Subcutaneous abdominal adipose tissue (tissue), 5 donors: ENCODE measurements at regions not wholly inside any gene's neighbourhood (a gene's known extent, or its start where the extent isn't known, plus 50 kb on each side); places are given as distances from the start of the nearest gene placed in this dataset.

ENCODE experiments used
- H3K27ac ChIP-seq: one replicate; pipeline ENCODE4 v1.7.0; 2013; ENCODE audit warnings: low read depth, mild to moderate bottlenecking, inconsistent platforms, low read length, moderate library complexity
- H3K27me3 ChIP-seq, 5 donors: one replicate each; pipeline ENCODE4 v1.7.0; 2013; ENCODE audit warnings: low read length in 5 of 5, inconsistent platforms in 1 of 5; ENCODE audit not compliant: control insufficient read depth in 5 of 5, insufficient read depth in 4 of 5
- H3K36me3 ChIP-seq, 5 donors: one replicate each; pipeline ENCODE4 v1.7.0; 2013; ENCODE audit warnings: low read length in 5 of 5; ENCODE audit not compliant: control insufficient read depth in 5 of 5, insufficient read depth in 5 of 5
- H3K4me1 ChIP-seq, 5 donors: one replicate each; pipeline ENCODE4 v1.7.0; 2013; ENCODE audit warnings: low read length in 5 of 5, mild to moderate bottlenecking in 3 of 5, moderate library complexity in 1 of 5; ENCODE audit not compliant: control insufficient read depth in 5 of 5, insufficient read depth in 5 of 5
- H3K4me3 ChIP-seq, 5 donors: one replicate each; pipeline ENCODE4 v1.7.0; 2013; ENCODE audit warnings: low read length in 5 of 5, low read depth in 1 of 5
- H3K9ac ChIP-seq, 5 donors: one replicate each; pipeline ENCODE4 v1.7.0; 2013; ENCODE audit warnings: low read length in 5 of 5, mild to moderate bottlenecking in 4 of 5, moderate library complexity in 3 of 5
- H3K9me3 ChIP-seq, 5 donors: one replicate each; pipeline ENCODE4 v1.7.0; 2013; ENCODE audit warnings: low read length in 5 of 5; ENCODE audit not compliant: control insufficient read depth in 5 of 5
- donor health status: healthy.
- donor health status: healthy.
- donor health status: healthy.
- donor health status: healthy.
- donor health status: healthy.

DNA sequence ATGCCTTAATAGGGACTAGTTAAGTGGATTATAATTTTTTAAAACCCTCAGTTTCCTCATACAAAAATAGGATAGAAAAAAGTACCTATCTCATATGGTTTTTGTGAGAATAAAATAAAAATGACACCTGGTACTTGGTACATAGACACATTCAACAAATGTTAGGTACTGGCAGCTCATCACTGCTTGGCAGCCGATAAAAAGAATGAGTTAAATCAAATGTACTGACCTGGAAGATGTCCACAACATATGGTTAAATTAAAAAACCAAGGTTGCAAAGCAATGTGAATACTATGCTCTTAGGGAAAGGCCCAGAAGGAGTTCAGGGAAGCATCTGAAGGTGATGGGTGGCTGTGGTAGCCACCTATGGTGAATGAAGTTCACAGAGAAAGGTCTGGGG, 64.9 kb upstream of the SMYD2 start:
- no peak overlapping the region for H3K27ac ChIP-seq

GRCh38 chr1:214216779-214217178, 64.2 kb upstream of the SMYD2 start:
- Histone ChIP-seq H3K4me1 (peaks cover 0 to 6% (median 5%) of the 10 kb centered on the region in 5 donors), H3K9ac (no peak overlapping the region), H3K27ac (no peak overlapping the region), H3K27me3 (peaks cover 2 to 10% (median 6%) of the 10 kb centered on the region in 5 donors), H3K9me3 (no peaks in the 10 kb centered on the region), H3K4me3 (no peak overlapping the region), H3K36me3 (no peaks in the 10 kb centered on the region)

More for the DNA sequence above, 64.9 kb upstream of the SMYD2 start:
- no peak overlapping the region for H3K4me3 ChIP-seq
- peaks cover 0 to 6% (median 5%) of the 10 kb centered on the region in 5 donors for H3K4me1 ChIP-seq
- no peak overlapping the region for H3K9ac ChIP-seq
- no peaks in the 10 kb centered on the region for H3K9me3 ChIP-seq
- H3K36me3 ChIP-seq: no peaks in the 10 kb centered on the region
- peaks cover 2 to 10% (median 6%) of the 10 kb centered on the region in 5 donors for H3K27me3 ChIP-seq

DNA sequence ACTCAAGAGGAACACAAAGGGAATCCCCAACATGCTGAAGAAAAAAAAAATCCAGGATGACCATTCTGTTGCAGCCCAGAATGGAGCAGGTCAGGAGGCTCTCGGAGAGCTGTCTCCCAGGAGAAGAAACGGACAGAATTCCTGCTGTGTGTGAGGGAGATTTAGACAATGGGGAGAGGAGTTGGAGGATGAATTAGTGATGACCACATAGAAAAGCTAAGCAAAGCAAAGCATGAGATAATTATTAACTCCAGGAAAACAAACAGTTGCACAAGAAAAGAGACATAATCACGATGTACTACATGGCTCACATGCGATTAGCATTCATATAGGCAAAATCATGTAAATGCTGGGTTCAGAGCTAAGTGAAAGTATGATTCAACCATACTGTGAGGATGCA, 61.1 kb upstream of the SMYD2 start:
- H3K27me3 ChIP-seq: peaks cover 0 to 15% (median 6%) of the 10 kb centered on the region in 5 donors
- H3K4me3 ChIP-seq: no peak overlapping the region
- no peaks in the 10 kb centered on the region for H3K36me3 ChIP-seq
- H3K4me1 ChIP-seq: peaks cover 0 to 9% (median 6%) of the 10 kb centered on the region in 5 donors
- no peak overlapping the region for H3K9ac ChIP-seq
- no peaks in the 10 kb centered on the region for H3K9me3 ChIP-seq
- H3K27ac ChIP-seq: no peak overlapping the region

DNA sequence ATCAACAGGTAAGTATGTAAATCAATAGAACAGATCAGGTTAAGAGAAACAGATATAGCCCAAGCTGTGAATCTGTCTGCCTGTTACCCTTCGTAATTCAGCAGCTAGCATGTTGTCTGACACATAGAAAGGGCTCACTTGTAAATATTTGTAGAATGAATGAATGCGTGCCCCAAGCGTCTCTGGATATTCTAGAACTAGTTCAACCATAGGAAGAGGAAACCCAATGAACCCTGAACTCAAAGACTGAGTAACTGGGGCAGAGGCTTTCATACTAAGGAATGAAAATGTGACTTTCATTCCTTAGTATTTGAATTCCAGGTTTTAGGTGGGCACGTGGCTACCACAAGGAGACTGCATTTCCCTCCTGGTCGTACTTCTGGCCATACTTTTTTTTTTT, 60.1 kb upstream of the SMYD2 start:
- no peak overlapping the region for H3K9ac ChIP-seq
- no peaks in the 10 kb centered on the region for H3K36me3 ChIP-seq
- H3K4me1 ChIP-seq: peaks cover 0 to 12% (median 6%) of the 10 kb centered on the region in 5 donors
- H3K27me3 ChIP-seq: peaks cover 0 to 15% (median 6%) of the 10 kb centered on the region in 5 donors
- H3K27ac ChIP-seq: no peak overlapping the region
- H3K9me3 ChIP-seq: no peaks in the 10 kb centered on the region
- no peak overlapping the region for H3K4me3 ChIP-seq

- peaks cover 0 to 12% (median 6%) of the 10 kb centered on the region in 5 donors for H3K4me1 ChIP-seq
- H3K9ac ChIP-seq: no peak overlapping the region
- no peaks in the 10 kb centered on the region for H3K9me3 ChIP-seq
- peak overlapping the region; percentile 37 to 53 (median 45) for H3K4me3 ChIP-seq
- H3K27me3 ChIP-seq: peaks cover 0 to 10% (median 0%) of the 10 kb centered on the region in 5 donors
- no peak overlapping the region for H3K27ac ChIP-seq
- H3K36me3 ChIP-seq: no peaks in the 10 kb centered on the region
These were observed 56.2 kb upstream of the SMYD2 start for GRCh38 chr1:214224611-214225354.

DNA sequence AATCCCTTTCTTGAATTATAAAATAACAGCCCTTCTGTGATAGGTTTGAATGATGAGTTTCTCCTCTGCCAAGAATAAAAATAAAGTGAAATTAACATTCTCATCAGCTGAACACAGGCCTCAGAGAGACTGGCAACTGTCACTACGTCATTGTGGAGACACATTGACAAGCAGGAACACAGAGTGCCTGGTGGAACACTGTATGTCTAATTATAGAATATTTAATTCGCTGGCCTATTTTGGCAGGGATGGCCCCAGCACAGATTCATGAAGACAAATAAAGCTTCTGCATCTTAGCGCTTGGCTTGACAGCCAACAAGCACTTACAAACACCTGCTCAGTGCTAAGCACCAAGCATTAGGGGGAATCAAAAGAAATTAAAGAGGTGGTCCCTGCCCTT, 52.0 kb upstream of the SMYD2 start:
- Histone ChIP-seq H3K27ac (no peak overlapping the region), H3K36me3 (no peaks in the 10 kb centered on the region), H3K9ac (no peak overlapping the region), H3K27me3 (no peaks in the 10 kb centered on the region), H3K9me3 (no peaks in the 10 kb centered on the region), H3K4me3 (no peak overlapping the region), H3K4me1 (peaks cover 0 to 12% (median 6%) of the 10 kb centered on the region in 5 donors)

- Histone ChIP-seq H3K27ac (no peak overlapping the region), H3K36me3 (no peaks in the 10 kb centered on the region), H3K27me3 (no peaks in the 10 kb centered on the region), H3K4me1 (peaks cover 0 to 5% (median 3%) of the 10 kb centered on the region in 5 donors), H3K9ac (no peak overlapping the region), H3K9me3 (no peaks in the 10 kb centered on the region), H3K4me3 (no peak overlapping the region)
These were observed 51.2 kb upstream of the SMYD2 start for GRCh38 chr1:214229736-214230135.
